Endothelial cell of umbilical vein (primary cell): ENCODE measurements at regions not wholly inside any gene's neighbourhood (a gene's known extent, or its start where the extent isn't known, plus 50 kb on each side); places are given as distances from the start of the nearest gene placed in this dataset.

Experiments used
- CTCF ChIP-seq, 2 donors: IDR thresholded peaks; 1 replicate in 1 of 2; 2 replicates in 1 of 2; pipeline ENCODE4 v1.5.1; 2011; ENCODE audit warnings: low read length in 2 of 2, mild to moderate bottlenecking in 2 of 2, moderate library complexity in 2 of 2, control low read depth in 1 of 2, inconsistent platforms in 1 of 2, low read depth in 1 of 2; ENCODE audit not compliant: insufficient read depth in 1 of 2; ENCODE audit errors: extremely low read depth in 1 of 2
- EZH2 ChIP-seq: IDR thresholded peaks from 2 replicates; pipeline ENCODE4 v1.6.1; 2012; ENCODE audit warnings: borderline replicate concordance, low read depth, mild to moderate bottlenecking, moderate library complexity, low read length, inconsistent platforms; ENCODE audit not compliant: severe bottlenecking
- FOS ChIP-seq: IDR thresholded peaks from 2 replicates; pipeline ENCODE4 v1.6.1; 2011; ENCODE audit warnings: mild to moderate bottlenecking, low read length, moderate library complexity, borderline replicate concordance; ENCODE audit not compliant: insufficient read depth
- JUN ChIP-seq: IDR thresholded peaks from 2 replicates; pipeline ENCODE4 v1.6.1; 2011; ENCODE audit warnings: borderline replicate concordance, low read depth; ENCODE audit not compliant: insufficient read length, insufficient read depth
- MAX ChIP-seq: IDR thresholded peaks from 2 replicates; pipeline ENCODE4 v1.6.1; 2011; ENCODE audit not compliant: insufficient read depth, insufficient read length
- MYC ChIP-seq: IDR thresholded peaks from one replicate; pipeline ENCODE4 v1.6.1; 2011; ENCODE audit warnings: mild to moderate bottlenecking, low read depth, low read length
- POLR2A ChIP-seq: IDR thresholded peaks from 2 replicates; pipeline ENCODE4 v1.6.1; 2012; ENCODE audit warnings: low read depth, mild to moderate bottlenecking, control low read depth, low read length
- POLR2AphosphoS5 ChIP-seq: IDR thresholded peaks from 2 replicates; pipeline ENCODE4 v1.6.1; 2012; ENCODE audit warnings: low read depth, mild to moderate bottlenecking, control low read depth, low read length, moderate library complexity; ENCODE audit not compliant: insufficient read depth

- no peak for TF ChIP-seq CTCF (IDR thresholded peaks at IDR 0.05; ENCODE audit: extremely low read depth in 1 of 2, insufficient read depth in 1 of 2, low read depth in 1 of 2, low read length in 2 of 2)
- TF ChIP-seq EZH2 = no peak
- TF ChIP-seq MAX = no peak
- TF ChIP-seq POLR2A = no peak
- no peak for TF ChIP-seq POLR2AphosphoS5
- TF ChIP-seq FOS = no peak
- no peak for TF ChIP-seq MYC
- TF ChIP-seq JUN = no peak
Measured at GRCh38 chr7:124667312-124668153, 98.1 kb downstream of the GPR37 start.
